A673 (cell line): ENCODE measurements at regions not wholly inside any gene's neighbourhood (a gene's known extent, or its start where the extent isn't known, plus 50 kb on each side); places are given as distances from the start of the nearest gene placed in this dataset.

Experiments used
- BruUV-seq: library from RNA; stranded (reverse); fragments of 400-500 nt; replicated peaks from 2 replicates; lab custom pipeline; 2021; lab: Mats Ljungman, UMichigan
- CTCF ChIA-PET: fragments of 300-600 bp; sonication (Branson Sonifier 250); formaldehyde crosslinking; loops from one replicate; lab custom pipeline; 2022; ENCODE audit warnings: antibody characterized with exemption; lab: Charles Lee
- POLR2A ChIA-PET: fragments of 300-600 bp; sonication (Branson Sonifier 250); formaldehyde crosslinking; loops from one replicate; lab custom pipeline; 2022; ENCODE audit warnings: antibody characterized with exemption; ENCODE audit not compliant: low non-redundant PET; lab: Charles Lee
- DNase-seq: peaks from one replicate; pipeline ENCODE4 v3.0.0-alpha.2; 2015; ENCODE audit warnings: low spot score
- H3K27ac ChIP-seq: fragments of 200-600 bp; sonication (generic); 2 replicates; pipeline ENCODE4 v1.5.1; 2016; ENCODE audit warnings: mixed run types, low read depth, mild to moderate bottlenecking, mixed read lengths, antibody characterized with exemption, low read length; ENCODE audit not compliant: poor library complexity, severe bottlenecking
- H3K27me3 ChIP-seq: fragments of 200-600 bp; sonication (generic); replicated peaks from 2 replicates; pipeline ENCODE4 v1.6.1; 2017; ENCODE audit warnings: mixed run types, low read depth, mild to moderate bottlenecking, mixed read lengths, antibody characterized with exemption, low read length; ENCODE audit not compliant: insufficient read depth, poor library complexity
- H3K36me3 ChIP-seq: fragments of 200-600 bp; sonication (generic); 2 replicates; pipeline ENCODE4 v1.6.1; 2016; ENCODE audit warnings: mixed run types, mild to moderate bottlenecking, mixed read lengths, antibody characterized with exemption, low read length; ENCODE audit not compliant: insufficient read depth, poor library complexity, severe bottlenecking
- H3K4me1 ChIP-seq: fragments of 200-600 bp; sonication (generic); 2 replicates; pipeline ENCODE4 v1.6.1; 2017; ENCODE audit warnings: mixed run types, mild to moderate bottlenecking, mixed read lengths, antibody characterized with exemption, low read length; ENCODE audit not compliant: insufficient read depth, poor library complexity, severe bottlenecking
- H3K4me3 ChIP-seq: fragments of 200-600 bp; sonication (generic); 2 replicates; pipeline ENCODE4 v1.5.1; 2016; ENCODE audit warnings: low read depth, mixed run types, mild to moderate bottlenecking, mixed read lengths, low read length; ENCODE audit not compliant: poor library complexity, severe bottlenecking
- H3K9me3 ChIP-seq: fragments of 200-600 bp; sonication (generic); 2 replicates; pipeline ENCODE4 v1.6.1; 2016; ENCODE audit warnings: mixed run types, low read depth, mild to moderate bottlenecking, mixed read lengths, antibody characterized with exemption, low read length; ENCODE audit not compliant: poor library complexity, severe bottlenecking
- CTCF ChIP-seq: fragments of 300-800, 200-600 bp; sonication (generic); conservative IDR thresholded peaks from 2 replicates; pipeline ENCODE4 v1.5.1; 2017; ENCODE audit warnings: low read depth, mild to moderate bottlenecking, antibody characterized with exemption, low read length, moderate library complexity, mixed read lengths
- EZH2 ChIP-seq: fragments of 200-600 bp; sonication (generic); IDR thresholded peaks from 2 replicates; pipeline ENCODE4 v1.6.1; 2017; ENCODE audit warnings: borderline replicate concordance, low read depth, mild to moderate bottlenecking, mixed read lengths, antibody characterized with exemption, low read length; ENCODE audit not compliant: poor library complexity, severe bottlenecking
- intact Hi-C: fragments of 100-400 bp; cut with micrococcal nuclease; formaldehyde crosslinking; loops from one replicate; pipeline ENCODE4 v1.10.0; 2022; ENCODE audit not compliant: unreplicated experiment

- H3K27me3 ChIP-seq, result no peaks in the 10 kb centered on the region
- DNase-seq, result no peak
- CTCF ChIA-PET, result no interaction called here
- no peaks in the 10 kb centered on the region for H3K36me3 ChIP-seq
- H3K4me3 ChIP-seq, result no peak overlapping the region
- TF ChIP-seq EZH2 (no peak), CTCF (no peak)
- POLR2A ChIA-PET, result no interaction called here
- BruUV-seq, result no TSS peak
- intact Hi-C loops, result no loop called here
- no peaks in the 10 kb centered on the region for H3K9me3 ChIP-seq
- H3K27ac ChIP-seq, result no peak overlapping the region
- H3K4me1 ChIP-seq, result no peaks in the 10 kb centered on the region
These were observed 633.3 kb downstream of the INHBA start for GRCh38 chr7:41069635-41070034.

GRCh38 chr7:41067576-41067975, 635.3 kb downstream of the INHBA start:
- intact Hi-C loops, result no loop called here
- TF ChIP-seq EZH2 (no peak), CTCF (no peak)
- no peak for DNase-seq
- BruUV-seq, result no TSS peak
- ChIA-PET CTCF (no interaction called here), POLR2A (no interaction called here)
- Histone ChIP-seq H3K9me3 (no peaks in the 10 kb centered on the region), H3K27ac (no peak overlapping the region), H3K27me3 (no peaks in the 10 kb centered on the region), H3K4me1 (no peaks in the 10 kb centered on the region), H3K4me3 (no peak overlapping the region), H3K36me3 (no peaks in the 10 kb centered on the region)

GRCh38 chr7:41065663-41066062, 637.2 kb downstream of the INHBA start:
- Histone ChIP-seq H3K4me1 (no peaks in the 10 kb centered on the region), H3K27ac (no peak overlapping the region), H3K4me3 (no peak overlapping the region), H3K27me3 (no peaks in the 10 kb centered on the region), H3K9me3 (no peaks in the 10 kb centered on the region), H3K36me3 (no peaks in the 10 kb centered on the region)
- DNase-seq, result no peak
- intact Hi-C loops, result no loop called here
- ChIA-PET POLR2A (no interaction called here), CTCF (no interaction called here)
- BruUV-seq, result no TSS peak
- no peak for TF ChIP-seq CTCF
- TF ChIP-seq EZH2, result no peak
